Trophoblast cell (in vitro differentiated cells and primary cell): ENCODE measurements at regions not wholly inside any gene's neighbourhood (a gene's known extent, or its start where the extent isn't known, plus 50 kb on each side); places are given as distances from the start of the nearest gene placed in this dataset.

Experiments used
- DNase-seq, 2 donors: peaks; one replicate each; pipeline ENCODE4 v3.0.0-alpha.2; 2016
- H2AFZ ChIP-seq: 2 replicates; pipeline ENCODE4 v1.6.1; 2013; ENCODE audit warnings: low read length, moderate library complexity, mild to moderate bottlenecking; ENCODE audit not compliant: insufficient read depth, poor library complexity
- H2AK5ac ChIP-seq: 2 replicates; pipeline ENCODE4 v1.6.1; 2013; ENCODE audit warnings: mild to moderate bottlenecking, low read length
- H2BK120ac ChIP-seq: 2 replicates; pipeline ENCODE4 v1.6.1; 2013; ENCODE audit warnings: low read length, mild to moderate bottlenecking, moderate library complexity; ENCODE audit not compliant: insufficient read depth, poor library complexity
- H2BK12ac ChIP-seq: 2 replicates; pipeline ENCODE4 v1.6.1; 2013; ENCODE audit warnings: mild to moderate bottlenecking, low read length, moderate library complexity
- H2BK5ac ChIP-seq: 2 replicates; pipeline ENCODE4 v1.6.1; 2013; ENCODE audit warnings: low read length, low read depth, moderate library complexity, mild to moderate bottlenecking; ENCODE audit not compliant: poor library complexity
- H3K14ac ChIP-seq: 2 replicates; pipeline ENCODE4 v1.6.1; 2013; ENCODE audit warnings: mild to moderate bottlenecking, low read length
- H3K18ac ChIP-seq: 2 replicates; pipeline ENCODE4 v1.6.1; 2013; ENCODE audit warnings: mild to moderate bottlenecking, low read length
- H3K23ac ChIP-seq: 2 replicates; pipeline ENCODE4 v1.6.1; 2013; ENCODE audit warnings: low read length
- H3K27ac ChIP-seq: 2 replicates; pipeline ENCODE4 v1.5.1; 2013; ENCODE audit warnings: low read depth, mild to moderate bottlenecking, inconsistent platforms, low read length, moderate library complexity
- H3K27me3 ChIP-seq: 2 replicates; pipeline ENCODE4 v1.6.1; 2013; ENCODE audit warnings: inconsistent platforms, mild to moderate bottlenecking, low read length, moderate library complexity; ENCODE audit not compliant: insufficient read depth
- H3K36me3 ChIP-seq, 2 experiments: 1 replicate in 1 of 2; 2 replicates in 1 of 2; pipeline ENCODE4 v1.6.1; 2013; ENCODE audit warnings: low read length in 2 of 2, mild to moderate bottlenecking in 2 of 2, moderate library complexity in 1 of 2; ENCODE audit not compliant: insufficient read depth in 2 of 2, control insufficient read depth in 1 of 2
- H3K4ac ChIP-seq: 2 replicates; pipeline ENCODE4 v1.6.1; 2013; ENCODE audit warnings: low read depth, mild to moderate bottlenecking, low read length, moderate library complexity
- H3K4me1 ChIP-seq, 2 experiments: 1 replicate in 1 of 2; 2 replicates in 1 of 2; pipeline ENCODE4 v1.6.1; 2013; ENCODE audit warnings: low read length in 2 of 2, mild to moderate bottlenecking in 2 of 2, moderate library complexity in 1 of 2; ENCODE audit not compliant: insufficient read depth in 2 of 2, control insufficient read depth in 1 of 2
- H3K4me2 ChIP-seq: 2 replicates; pipeline ENCODE4 v1.6.1; 2013; ENCODE audit warnings: inconsistent platforms, mild to moderate bottlenecking, low read length, moderate library complexity
- H3K4me3 ChIP-seq: 2 replicates; pipeline ENCODE4 v1.5.1; 2013; ENCODE audit warnings: mild to moderate bottlenecking, low read depth, low read length, inconsistent platforms
- H3K79me1 ChIP-seq: one replicate; pipeline ENCODE4 v1.6.1; 2013; ENCODE audit warnings: low read length
- H3K79me2 ChIP-seq: 2 replicates; pipeline ENCODE4 v1.6.1; 2013; ENCODE audit warnings: low read length, mild to moderate bottlenecking; ENCODE audit not compliant: control insufficient read depth, insufficient read depth, poor library complexity
- H3K9ac ChIP-seq: 2 replicates; pipeline ENCODE4 v1.6.1; 2013; ENCODE audit warnings: mild to moderate bottlenecking, low read length
- H3K9me3 ChIP-seq: 2 replicates; pipeline ENCODE4 v1.6.1; 2013; ENCODE audit warnings: low read depth, mild to moderate bottlenecking, control low read depth, inconsistent platforms, low read length; ENCODE audit not compliant: insufficient read depth
- H4K12ac ChIP-seq: 2 replicates; pipeline ENCODE4 v1.6.1; 2013; ENCODE audit warnings: low read depth, mild to moderate bottlenecking, low read length, moderate library complexity
- H4K8ac ChIP-seq: 2 replicates; pipeline ENCODE4 v1.6.1; 2013; ENCODE audit warnings: low read depth, mild to moderate bottlenecking, low read length, moderate library complexity
- H4K91ac ChIP-seq: one replicate; pipeline ENCODE4 v1.6.1; 2013; ENCODE audit warnings: low read depth, mild to moderate bottlenecking, low read length, moderate library complexity
- WGBS: extraction: QIAGEN DNeasy Blood & Tissue Kit; methylation state at CpG from one replicate; pipeline ENCODE4 v1.1.7; 2013; ENCODE audit warnings: missing lambda C conversion rate; ENCODE audit not compliant: insufficient read length, insufficient coverage; ENCODE audit errors: extremely low coverage; 5-methylcytosine and 5-hydroxymethylcytosine counted together

GRCh38 chr20:54716790-54717189 is 241.4 kb downstream of the DOK5 start:
- no peak overlapping the region for H2BK12ac ChIP-seq
- no peak overlapping the region for H4K8ac ChIP-seq
- H4K91ac ChIP-seq, result no peak overlapping the region
- H3K9ac ChIP-seq, result no peak overlapping the region
- H3K4me1 ChIP-seq, result no peaks in the 10 kb centered on the region
- H2BK5ac ChIP-seq, result no peak overlapping the region
- H3K4me2 ChIP-seq, result no peak overlapping the region
- no peak overlapping the region for H3K14ac ChIP-seq
- H3K4ac ChIP-seq, result no peak overlapping the region
- H3K36me3 ChIP-seq, result no peaks in the 10 kb centered on the region
- H2AK5ac ChIP-seq, result no peak overlapping the region
- no peak for DNase-seq
- no peak overlapping the region for H3K4me3 ChIP-seq
- H3K18ac ChIP-seq, result no peak overlapping the region
- H3K9me3 ChIP-seq, result no peaks in the 10 kb centered on the region
- no peaks in the 10 kb centered on the region for H3K79me1 ChIP-seq
- H3K27me3 ChIP-seq, result no peaks in the 10 kb centered on the region
- H2BK120ac ChIP-seq, result no peak overlapping the region
- no peak overlapping the region for H4K12ac ChIP-seq
- no peak overlapping the region for H2AFZ ChIP-seq
- no peaks in the 10 kb centered on the region for H3K79me2 ChIP-seq
- no peak overlapping the region for H3K23ac ChIP-seq
- H3K27ac ChIP-seq, result no peak overlapping the region

DNA sequence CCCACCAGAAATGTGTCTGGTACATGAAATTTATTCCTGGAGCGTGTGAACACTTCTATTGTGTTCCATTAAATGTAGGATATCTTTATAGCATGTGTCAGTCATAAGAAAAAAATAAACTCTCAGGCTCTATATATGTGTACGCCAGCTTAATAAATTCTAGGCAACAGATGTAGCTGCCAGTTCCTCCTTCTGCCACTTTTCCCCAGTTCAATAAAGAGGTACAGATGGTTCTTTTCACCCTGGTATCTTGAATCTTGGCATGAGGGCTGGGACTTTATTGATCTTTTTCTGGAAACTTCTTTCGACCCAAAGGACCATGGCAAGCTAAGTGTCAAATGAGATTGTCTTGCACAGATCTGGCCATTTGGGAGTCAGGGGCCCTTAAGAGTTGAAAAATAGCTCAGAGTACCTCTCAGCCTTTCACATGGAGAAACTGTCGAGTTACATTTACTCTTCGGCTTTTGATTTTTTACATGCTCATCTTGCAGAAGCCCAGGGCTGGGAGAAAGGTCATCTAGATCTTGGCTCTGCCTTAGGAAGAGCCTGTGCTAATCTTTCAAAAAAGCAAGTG is 240.9 kb downstream of the DOK5 start:
- H4K12ac ChIP-seq, result no peak overlapping the region
- H4K8ac ChIP-seq, result no peak overlapping the region
- no peak overlapping the region for H2AK5ac ChIP-seq
- H3K27ac ChIP-seq, result no peak overlapping the region
- no peak overlapping the region for H2AFZ ChIP-seq
- H3K27me3 ChIP-seq, result no peaks in the 10 kb centered on the region
- DNase-seq, result no peak
- H3K36me3 ChIP-seq, result no peaks in the 10 kb centered on the region
- no peaks in the 10 kb centered on the region for H3K79me2 ChIP-seq
- H3K9ac ChIP-seq, result no peak overlapping the region
- H3K4me3 ChIP-seq, result no peak overlapping the region
- H3K79me1 ChIP-seq, result no peaks in the 10 kb centered on the region
- no peak overlapping the region for H2BK120ac ChIP-seq
- no CpG with 5 or more reads among the region's 5 CpGs for WGBS
- H2BK5ac ChIP-seq, result no peak overlapping the region
- no peak overlapping the region for H4K91ac ChIP-seq
- H3K18ac ChIP-seq, result no peak overlapping the region
- H2BK12ac ChIP-seq, result no peak overlapping the region
- H3K4me2 ChIP-seq, result no peak overlapping the region
- H3K14ac ChIP-seq, result no peak overlapping the region
- no peaks in the 10 kb centered on the region for H3K9me3 ChIP-seq
- H3K4me1 ChIP-seq, result no peaks in the 10 kb centered on the region
- H3K4ac ChIP-seq, result no peak overlapping the region
- no peak overlapping the region for H3K23ac ChIP-seq

GRCh38 chr20:54714817-54715216 is 239.4 kb downstream of the DOK5 start:
- Histone ChIP-seq H3K27me3 (no peaks in the 10 kb centered on the region), H3K18ac (no peak overlapping the region), H3K9ac (no peak overlapping the region), H3K9me3 (no peaks in the 10 kb centered on the region), H4K91ac (no peak overlapping the region), H3K4ac (no peak overlapping the region), H3K14ac (no peak overlapping the region), H2BK12ac (no peak overlapping the region), H2BK5ac (no peak overlapping the region), H4K8ac (no peak overlapping the region), H3K4me3 (no peak overlapping the region), H3K36me3 (no peaks in the 10 kb centered on the region), H2AK5ac (no peak overlapping the region), H3K23ac (no peak overlapping the region), H4K12ac (no peak overlapping the region), H2AFZ (no peak overlapping the region), H2BK120ac (no peak overlapping the region), H3K4me2 (no peak overlapping the region), H3K27ac (no peak overlapping the region), H3K4me1 (no peaks in the 10 kb centered on the region), H3K79me2 (no peaks in the 10 kb centered on the region), H3K79me1 (no peaks in the 10 kb centered on the region)
- no peak for DNase-seq
- WGBS, result no CpG with 5 or more reads among the region's 3 CpGs

- Histone ChIP-seq H2BK5ac (no peak overlapping the region), H3K4me3 (no peak overlapping the region), H2BK12ac (no peak overlapping the region), H3K9ac (no peak overlapping the region), H2BK120ac (no peak overlapping the region), H2AFZ (no peak overlapping the region), H3K27me3 (no peaks in the 10 kb centered on the region), H3K4me2 (no peak overlapping the region), H2AK5ac (no peak overlapping the region), H3K36me3 (no peaks in the 10 kb centered on the region), H3K79me1 (no peaks in the 10 kb centered on the region), H3K4ac (no peak overlapping the region), H3K4me1 (no peaks in the 10 kb centered on the region), H3K27ac (no peak overlapping the region), H4K91ac (no peak overlapping the region), H4K8ac (no peak overlapping the region), H3K23ac (no peak overlapping the region), H4K12ac (no peak overlapping the region), H3K18ac (no peak overlapping the region), H3K14ac (no peak overlapping the region), H3K9me3 (no peaks in the 10 kb centered on the region), H3K79me2 (no peaks in the 10 kb centered on the region)
- DNase-seq, result no peak
- WGBS, result no CpG with 5 or more reads among the region's 4 CpGs
These were observed 238.3 kb downstream of the DOK5 start for GRCh38 chr20:54713727-54714126.
